Adrenal gland (tissue), 5 donors: ENCODE measurements at regions not wholly inside any gene's neighbourhood (a gene's known extent, or its start where the extent isn't known, plus 50 kb on each side); places are given as distances from the start of the nearest gene placed in this dataset.

Source experiments
- CTCF ChIP-seq, 6 experiments: fragments of 450-650 bp in 4 of 6; fragments of 200-600 bp in 2 of 6; sonication (generic) in 1 of 6; IDR thresholded peaks; 1 replicate in 5 of 6; 2 replicates in 1 of 6; pipeline versions ENCODE4 v1.5.1 to v1.8.0; 2016 to 2021; ENCODE audit warnings: antibody characterized with exemption in 6 of 6, mild to moderate bottlenecking in 2 of 6, moderate library complexity in 1 of 6
- POLR2A ChIP-seq, 2 donors: fragments of 450-650 bp; IDR thresholded peaks; one replicate each; pipeline ENCODE4 v1.6.1; 2017; ENCODE audit warnings: antibody characterized with exemption in 2 of 2, mild to moderate bottlenecking in 2 of 2, moderate library complexity in 1 of 2
- donor health status: DM: no; HTN: no; CAD: no.

GRCh38 chr1:232209357-232209756 lies 420.6 kb downstream of the SIPA1L2 start:
- TF ChIP-seq CTCF (IDR thresholded peaks at IDR 0.05) (no peak), POLR2A (IDR thresholded peaks at IDR 0.05) (no peak)
